GM12872 (cell line): ENCODE measurements at regions not wholly inside any gene's neighbourhood (a gene's known extent, or its start where the extent isn't known, plus 50 kb on each side); places are given as distances from the start of the nearest gene placed in this dataset.

Source experiments
- TF ChIP-seq, protein P1 (sequence below): IDR thresholded peaks from 3 replicates; pipeline ENCODE4 v1.5.1; 2011; ENCODE audit warnings: low read depth, mild to moderate bottlenecking, low read length, moderate library complexity; ENCODE audit not compliant: insufficient read depth

DNA sequence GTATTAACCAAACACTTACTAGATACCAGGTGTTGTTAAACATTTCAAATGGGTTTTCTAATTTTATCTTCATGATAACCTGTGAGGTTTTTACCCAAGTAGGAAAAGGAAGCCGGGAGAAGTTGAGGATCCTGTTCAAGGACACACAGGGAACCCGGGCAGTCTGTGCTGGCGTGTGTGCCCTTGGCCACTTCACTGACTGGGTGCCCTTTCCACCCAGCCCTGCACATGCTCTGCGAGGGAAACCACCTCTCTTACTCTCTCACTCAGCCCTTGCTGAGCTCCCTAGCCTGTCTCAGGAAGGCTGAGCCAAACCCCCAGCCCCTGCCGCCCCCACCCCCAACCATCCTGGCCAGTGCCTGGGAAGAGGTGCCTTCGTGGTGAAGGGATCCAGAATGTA is 51.8 kb downstream of the TEX44 start:
- TF ChIP-seq, protein P1, sequence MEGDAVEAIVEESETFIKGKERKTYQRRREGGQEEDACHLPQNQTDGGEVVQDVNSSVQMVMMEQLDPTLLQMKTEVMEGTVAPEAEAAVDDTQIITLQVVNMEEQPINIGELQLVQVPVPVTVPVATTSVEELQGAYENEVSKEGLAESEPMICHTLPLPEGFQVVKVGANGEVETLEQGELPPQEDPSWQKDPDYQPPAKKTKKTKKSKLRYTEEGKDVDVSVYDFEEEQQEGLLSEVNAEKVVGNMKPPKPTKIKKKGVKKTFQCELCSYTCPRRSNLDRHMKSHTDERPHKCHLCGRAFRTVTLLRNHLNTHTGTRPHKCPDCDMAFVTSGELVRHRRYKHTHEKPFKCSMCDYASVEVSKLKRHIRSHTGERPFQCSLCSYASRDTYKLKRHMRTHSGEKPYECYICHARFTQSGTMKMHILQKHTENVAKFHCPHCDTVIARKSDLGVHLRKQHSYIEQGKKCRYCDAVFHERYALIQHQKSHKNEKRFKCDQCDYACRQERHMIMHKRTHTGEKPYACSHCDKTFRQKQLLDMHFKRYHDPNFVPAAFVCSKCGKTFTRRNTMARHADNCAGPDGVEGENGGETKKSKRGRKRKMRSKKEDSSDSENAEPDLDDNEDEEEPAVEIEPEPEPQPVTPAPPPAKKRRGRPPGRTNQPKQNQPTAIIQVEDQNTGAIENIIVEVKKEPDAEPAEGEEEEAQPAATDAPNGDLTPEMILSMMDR: no peak

DNA sequence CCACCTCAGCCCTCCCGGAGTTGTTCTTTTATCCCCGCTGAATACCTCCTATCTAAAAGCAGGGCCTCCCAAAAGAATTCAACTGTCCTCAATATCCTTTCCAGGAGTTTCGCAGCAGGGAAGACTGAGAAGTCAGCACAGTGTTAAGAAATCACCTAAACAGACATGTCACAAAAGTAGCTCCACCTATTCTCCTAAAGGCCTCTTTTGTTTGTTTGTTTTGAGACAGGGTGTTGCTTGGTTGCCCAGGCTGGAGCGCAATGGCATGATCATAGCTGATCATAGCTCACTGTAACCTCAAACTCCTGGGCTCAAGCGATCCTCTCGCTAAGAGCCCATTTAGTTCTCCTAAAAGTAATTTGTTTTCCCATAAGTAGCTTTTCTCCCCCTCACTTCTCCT is 53.8 kb downstream of the TEX44 start:
- TF ChIP-seq, protein P1: no peak

DNA sequence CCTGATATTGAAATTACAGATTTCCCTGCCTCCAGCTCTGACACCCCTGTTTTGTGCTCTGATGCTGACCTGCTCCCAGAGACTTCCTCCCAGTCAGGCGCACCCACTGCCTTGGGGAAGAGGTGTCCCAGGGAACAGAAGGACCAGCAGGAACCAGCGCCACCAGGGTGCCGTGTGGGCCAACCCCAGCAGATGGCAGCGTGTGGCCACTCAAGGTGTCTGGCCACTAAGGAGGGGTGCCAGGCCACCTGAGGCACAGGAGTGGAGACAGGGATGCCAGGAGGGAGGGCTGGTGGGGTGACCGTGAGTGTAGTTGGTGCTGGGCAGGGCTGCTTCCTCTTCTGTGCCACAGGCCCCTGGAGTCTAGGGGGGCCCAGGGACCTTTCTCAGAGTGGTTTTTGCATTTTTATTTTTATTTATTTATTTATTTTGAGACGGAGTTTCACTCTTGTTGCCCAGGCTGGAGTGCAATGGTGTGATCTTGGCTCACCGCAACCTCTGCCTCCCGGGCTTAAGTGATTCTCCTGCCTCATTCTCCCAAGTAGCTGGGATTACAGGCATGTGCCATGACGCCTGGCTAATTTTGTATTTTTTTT is 56.0 kb downstream of the TEX44 start:
- TF ChIP-seq, protein P1: peak; percentile 88

DNA sequence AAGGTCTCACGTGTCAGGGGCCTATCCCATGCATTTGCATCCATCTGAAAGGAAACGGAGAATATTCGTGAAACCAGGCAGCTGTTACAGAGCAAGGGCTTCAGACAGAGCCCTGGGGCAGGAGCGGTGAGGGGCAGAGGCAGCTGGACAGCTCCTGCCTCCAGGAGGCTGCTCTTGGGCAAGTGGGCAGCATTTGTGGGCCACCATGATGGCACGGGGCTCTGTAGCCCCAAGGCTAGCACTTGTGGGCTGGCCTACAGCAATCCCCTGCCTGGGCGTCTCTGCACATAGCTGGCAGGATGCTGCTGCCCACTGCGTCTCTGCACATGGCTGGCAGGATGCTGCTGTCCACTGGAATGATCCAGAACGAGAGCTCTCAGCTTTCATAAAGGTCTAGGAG is 52.8 kb upstream of the PTMA start:
- TF ChIP-seq, protein P1: no peak

DNA sequence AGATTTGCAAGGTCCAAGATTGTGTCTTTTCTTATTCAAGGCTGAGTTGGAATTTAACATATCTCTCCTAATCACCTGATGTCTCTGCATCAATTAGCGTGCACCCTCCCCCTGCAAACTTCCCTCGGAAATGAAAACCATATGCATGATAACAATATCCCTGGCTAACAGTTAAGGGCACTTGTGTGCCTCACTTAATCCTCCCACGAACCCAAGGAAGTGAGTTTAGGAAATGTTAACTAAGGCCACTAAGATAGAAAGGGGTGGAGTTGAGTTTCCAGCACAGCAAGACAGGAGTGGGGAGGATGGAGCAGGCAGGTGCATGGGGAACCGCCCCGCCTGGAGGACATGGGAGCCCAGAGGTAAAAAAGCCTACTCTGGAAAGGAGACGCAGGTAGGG is 52.4 kb upstream of the PTMA start:
- TF ChIP-seq, protein P1: no peak
